ENCODE measurements at regions not wholly inside any gene's neighbourhood (a gene's known extent, or its start where the extent isn't known, plus 50 kb on each side); places are given as distances from the start of the nearest gene placed in this dataset.
"Not testable (repeated sequence)": the region's sequence is repeated elsewhere in the genome, so short reads cannot be mapped to it uniquely, and the experiment has no call there.

GRCh38 chr6:140561701-140562100 lies 1187.3 kb upstream of the CITED2 start:
- DNase-seq (ENCODE audit: low read depth in 3 of 3, low spot score in 1 of 3) = no peak

- DNase-seq (ENCODE audit: low read depth in 3 of 3, low spot score in 1 of 3) = no peak
Observed at GRCh38 chr6:140560671-140561070, 1186.2 kb upstream of the CITED2 start.

GRCh38 chr6:140559458-140559857 lies 1185.0 kb upstream of the CITED2 start:
- DNase-seq (ENCODE audit: low read depth in 3 of 3, low spot score in 1 of 3) = no peak

- DNase-seq (ENCODE audit: low read depth in 3 of 3, low spot score in 1 of 3) = no peak
Observed at GRCh38 chr6:140554421-140554820, 1180.0 kb upstream of the CITED2 start.

GRCh38 chr6:140548366-140548765 lies 1173.9 kb upstream of the CITED2 start:
- no peak for DNase-seq (ENCODE audit: low read depth in 3 of 3, low spot score in 1 of 3)

- DNase-seq (ENCODE audit: low read depth in 3 of 3, low spot score in 1 of 3) = no peak
Observed at GRCh38 chr6:140546640-140547039, 1172.2 kb upstream of the CITED2 start.

- DNase-seq (ENCODE audit: low read depth in 3 of 3, low spot score in 1 of 3) = no peak
Observed at GRCh38 chr6:140544431-140544830, 1170.0 kb upstream of the CITED2 start.

GRCh38 chr6:140542863-140543262 lies 1168.4 kb upstream of the CITED2 start:
- DNase-seq (ENCODE audit: low read depth in 3 of 3, low spot score in 1 of 3) = no peak

GRCh38 chr6:140541288-140541687 lies 1166.8 kb upstream of the CITED2 start:
- DNase-seq (ENCODE audit: low read depth in 3 of 3, low spot score in 1 of 3) = no peak

- no peak for DNase-seq (ENCODE audit: low read depth in 3 of 3, low spot score in 1 of 3)
Observed at GRCh38 chr6:140540743-140541142, 1166.3 kb upstream of the CITED2 start.

GRCh38 chr6:140538926-140539325 lies 1164.5 kb upstream of the CITED2 start:
- no peak for DNase-seq (ENCODE audit: low read depth in 3 of 3, low spot score in 1 of 3)

- no peak for DNase-seq (ENCODE audit: low read depth in 3 of 3, low spot score in 1 of 3)
Observed at GRCh38 chr6:140537834-140538705, 1163.6 kb upstream of the CITED2 start.

- no peak for DNase-seq (ENCODE audit: low read depth in 3 of 3, low spot score in 1 of 3)
Observed at GRCh38 chr6:140537211-140537610, 1162.8 kb upstream of the CITED2 start.

GRCh38 chr6:140535511-140535910 lies 1161.1 kb upstream of the CITED2 start:
- DNase-seq (ENCODE audit: low read depth in 3 of 3, low spot score in 1 of 3) = no peak

GRCh38 chr6:140533526-140533925 lies 1159.1 kb upstream of the CITED2 start:
- DNase-seq (ENCODE audit: low read depth in 3 of 3, low spot score in 1 of 3) = no peak

- DNase-seq (ENCODE audit: low read depth in 3 of 3, low spot score in 1 of 3) = no peak
Observed at GRCh38 chr6:140504776-140505175, 1130.3 kb upstream of the CITED2 start.

- no peak for DNase-seq (ENCODE audit: low read depth in 3 of 3, low spot score in 1 of 3)
Observed at GRCh38 chr6:140500849-140501248, 1126.4 kb upstream of the CITED2 start.

GRCh38 chr6:140499607-140500006 lies 1125.2 kb upstream of the CITED2 start:
- no peak for DNase-seq (ENCODE audit: low read depth in 3 of 3, low spot score in 1 of 3)

- DNase-seq (ENCODE audit: low read depth in 3 of 3, low spot score in 1 of 3) = no peak
Observed at GRCh38 chr6:140494321-140495108, 1120.1 kb upstream of the CITED2 start.

- not testable (repeated sequence) for DNase-seq (ENCODE audit: low read depth in 3 of 3, low spot score in 1 of 3)
Observed at GRCh38 chr6:140493470-140493869, 1119.0 kb upstream of the CITED2 start.

GRCh38 chr6:140490081-140490480 lies 1115.6 kb upstream of the CITED2 start:
- no peak for DNase-seq (ENCODE audit: low read depth in 3 of 3, low spot score in 1 of 3)

GRCh38 chr6:140487586-140487985 lies 1113.1 kb upstream of the CITED2 start:
- DNase-seq (ENCODE audit: low read depth in 3 of 3, low spot score in 1 of 3) = no peak
